ENCODE measurements at regions not wholly inside any gene's neighbourhood (a gene's known extent, or its start where the extent isn't known, plus 50 kb on each side); places are given as distances from the start of the nearest gene placed in this dataset.

- TF ChIP-seq CTCF (conservative IDR thresholded peaks at IDR 0.05) = no peak
- no peak for TF ChIP-seq EZH2 (IDR thresholded peaks at IDR 0.05; ENCODE audit: low read depth)
These were observed 896.9 kb downstream of the DIPK2A start for GRCh38 chr3:144868506-144868905.

Data from PC-9 (cell line).